HEK293T (cell line): ENCODE measurements at regions not wholly inside any gene's neighbourhood (a gene's known extent, or its start where the extent isn't known, plus 50 kb on each side); places are given as distances from the start of the nearest gene placed in this dataset.

Experiments used
- CTCF ChIA-PET: fragments of 350-600 bp; formaldehyde crosslinking; extraction: SDS; loops from one replicate; lab custom pipeline; 2021; ENCODE audit warnings: antibody characterized with exemption, inconsistent platforms; lab: Yijun Ruan, JAX
- POLR2A ChIA-PET: fragments of 350-600 bp; formaldehyde crosslinking; extraction: SDS; loops from one replicate; lab custom pipeline; 2020; ENCODE audit warnings: antibody characterized with exemption, inconsistent platforms; lab: Yijun Ruan, JAX
- DNase-seq: peaks from one replicate; pipeline ENCODE4 v3.0.0; 2012; ENCODE audit warnings: mixed read lengths; ENCODE audit errors: extremely low spot score
- ARNT ChIP-seq: fragments of 450-650 bp; IDR thresholded peaks from 2 replicates; pipeline ENCODE4 v1.6.1; 2017; ENCODE audit warnings: mild to moderate bottlenecking
- BHLHE40 ChIP-seq: fragments of 450-650 bp; IDR thresholded peaks from 2 replicates; pipeline ENCODE4 v1.6.1; 2016; ENCODE audit warnings: mild to moderate bottlenecking, moderate library complexity, borderline replicate concordance
- CTBP1 ChIP-seq: fragments of 450-650 bp; IDR thresholded peaks from 2 replicates; pipeline ENCODE4 v1.6.1; 2016; ENCODE audit warnings: borderline replicate concordance
- ELF4 ChIP-seq: fragments of 450-650 bp; IDR thresholded peaks from 2 replicates; pipeline ENCODE4 v1.6.1; 2017; ENCODE audit warnings: antibody characterized with exemption
- FOXA1 ChIP-seq: fragments of 450-650 bp; IDR thresholded peaks from 2 replicates; pipeline ENCODE4 v1.6.1; 2016; ENCODE audit warnings: mild to moderate bottlenecking
- FOXK2 ChIP-seq: fragments of 450-650 bp; IDR thresholded peaks from 2 replicates; pipeline ENCODE4 v1.6.1; 2016; ENCODE audit warnings: mild to moderate bottlenecking
- FOXM1 ChIP-seq: fragments of 450-650 bp; IDR thresholded peaks from 2 replicates; pipeline ENCODE4 v1.6.1; 2017; ENCODE audit warnings: mild to moderate bottlenecking, borderline replicate concordance
- HDGF ChIP-seq: fragments of 450-650 bp; IDR thresholded peaks from 2 replicates; pipeline ENCODE4 v1.6.1; 2017; ENCODE audit warnings: antibody characterized with exemption, borderline replicate concordance
- L3MBTL2 ChIP-seq: fragments of 450-650 bp; conservative IDR thresholded peaks from 2 replicates; pipeline ENCODE4 v1.6.1; 2016; ENCODE audit warnings: mild to moderate bottlenecking
- LEF1 ChIP-seq: fragments of 450-650 bp; IDR thresholded peaks from 2 replicates; pipeline ENCODE4 v1.6.1; 2017; ENCODE audit warnings: mild to moderate bottlenecking, borderline replicate concordance
- NFRKB ChIP-seq: fragments of 450-650 bp; IDR thresholded peaks from 2 replicates; pipeline ENCODE4 v1.6.1; 2016; ENCODE audit warnings: mild to moderate bottlenecking, moderate library complexity
- SP1 ChIP-seq: fragments of 450-650 bp; IDR thresholded peaks from 2 replicates; pipeline ENCODE4 v1.6.1; 2017
- SUZ12 ChIP-seq: fragments of 450-650 bp; IDR thresholded peaks from 2 replicates; pipeline ENCODE4 v1.6.1; 2016; ENCODE audit warnings: mild to moderate bottlenecking
- TARDBP ChIP-seq: fragments of 450-650 bp; IDR thresholded peaks from 2 replicates; pipeline ENCODE4 v1.6.1; 2016
- ZNF384 ChIP-seq: fragments of 450-650 bp; IDR thresholded peaks from 2 replicates; pipeline ENCODE4 v1.6.1; 2016
- TF ChIP-seq, protein P1 (sequence below): fragments of 450-650 bp; IDR thresholded peaks from 2 replicates; pipeline ENCODE4 v1.6.1; 2016

DNA sequence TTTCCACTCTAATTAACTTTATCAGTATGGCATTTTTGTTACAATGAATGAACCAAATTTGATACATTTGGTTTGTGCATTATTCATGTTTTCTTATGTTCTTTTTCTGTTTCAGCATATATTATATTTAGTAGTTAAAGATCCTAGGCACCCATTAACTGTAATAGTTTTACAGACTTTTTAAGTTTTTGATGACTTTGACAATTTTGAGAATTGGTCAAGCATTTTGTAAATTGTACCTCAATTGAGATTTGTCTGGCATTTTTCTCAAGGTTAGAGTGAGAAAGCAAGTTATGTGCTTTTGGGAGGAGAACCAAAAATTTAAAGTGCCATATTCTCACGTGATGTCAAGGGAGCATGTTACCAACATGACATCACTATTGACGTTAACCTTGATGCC is 1019.2 kb downstream of the CDH11 start:
- TF ChIP-seq ELF4 (no peak), FOXM1 (no peak), NFRKB (no peak), CTBP1 (no peak), FOXK2 (no peak), ZNF384 (no peak), SUZ12 (no peak), L3MBTL2 (no peak)
- ChIA-PET POLR2A (no interaction called here), CTCF (no interaction called here)
- DNase-seq = no peak

GRCh38 chr16:64098451-64098850 is 1023.4 kb downstream of the CDH11 start:
- ChIA-PET CTCF (no interaction called here), POLR2A (no interaction called here)
- DNase-seq = no peak
- no peak for TF ChIP-seq TARDBP
- TF ChIP-seq LEF1 = no peak
- no peak for TF ChIP-seq FOXM1
- TF ChIP-seq SP1 = no peak
- TF ChIP-seq L3MBTL2 = no peak
- no peak for TF ChIP-seq NFRKB
- TF ChIP-seq ARNT = no peak
- no peak for TF ChIP-seq BHLHE40
- no peak for TF ChIP-seq SUZ12
- TF ChIP-seq CTBP1 = no peak
- no peak for TF ChIP-seq HDGF

- POLR2A ChIA-PET = no interaction called here
- no peak for TF ChIP-seq HDGF
- TF ChIP-seq LEF1 = no peak
- no peak for TF ChIP-seq FOXM1
- TF ChIP-seq BHLHE40 = no peak
- TF ChIP-seq FOXK2 = no peak
- no peak for TF ChIP-seq SUZ12
- TF ChIP-seq ELF4 = no peak
- no peak for TF ChIP-seq CTBP1
- TF ChIP-seq L3MBTL2 = no peak
- no peak for TF ChIP-seq ARNT
- DNase-seq = no peak
- CTCF ChIA-PET = no interaction called here
Observed at GRCh38 chr16:64096689-64097088, 1025.2 kb downstream of the CDH11 start.

- TF ChIP-seq ARNT = no peak
- TF ChIP-seq, protein P1, sequence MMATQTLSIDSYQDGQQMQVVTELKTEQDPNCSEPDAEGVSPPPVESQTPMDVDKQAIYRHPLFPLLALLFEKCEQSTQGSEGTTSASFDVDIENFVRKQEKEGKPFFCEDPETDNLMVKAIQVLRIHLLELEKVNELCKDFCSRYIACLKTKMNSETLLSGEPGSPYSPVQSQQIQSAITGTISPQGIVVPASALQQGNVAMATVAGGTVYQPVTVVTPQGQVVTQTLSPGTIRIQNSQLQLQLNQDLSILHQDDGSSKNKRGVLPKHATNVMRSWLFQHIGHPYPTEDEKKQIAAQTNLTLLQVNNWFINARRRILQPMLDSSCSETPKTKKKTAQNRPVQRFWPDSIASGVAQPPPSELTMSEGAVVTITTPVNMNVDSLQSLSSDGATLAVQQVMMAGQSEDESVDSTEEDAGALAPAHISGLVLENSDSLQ = no peak
- no peak for DNase-seq
- POLR2A ChIA-PET = no interaction called here
- CTCF ChIA-PET = no interaction called here
Observed at GRCh38 chr16:64094992-64095634, 1026.8 kb downstream of the CDH11 start.

- no peak for TF ChIP-seq TARDBP
- no peak for TF ChIP-seq HDGF
- no peak for TF ChIP-seq ZNF384
- TF ChIP-seq FOXK2 = no peak
- no peak for TF ChIP-seq CTBP1
- no peak for TF ChIP-seq SP1
- no peak for TF ChIP-seq ELF4
- no peak for TF ChIP-seq FOXM1
- ChIA-PET CTCF (no interaction called here), POLR2A (no interaction called here)
- no peak for DNase-seq
Observed at GRCh38 chr16:64094181-64094965, 1027.5 kb downstream of the CDH11 start.

GRCh38 chr16:64092271-64092670 is 1029.6 kb downstream of the CDH11 start:
- CTCF ChIA-PET = no interaction called here
- TF ChIP-seq NFRKB (no peak), TARDBP (no peak), SP1 (no peak), LEF1 (no peak), L3MBTL2 (no peak), ARNT (no peak)
- TF ChIP-seq, protein P1 = no peak
- no peak for DNase-seq
- POLR2A ChIA-PET = no interaction called here

DNA sequence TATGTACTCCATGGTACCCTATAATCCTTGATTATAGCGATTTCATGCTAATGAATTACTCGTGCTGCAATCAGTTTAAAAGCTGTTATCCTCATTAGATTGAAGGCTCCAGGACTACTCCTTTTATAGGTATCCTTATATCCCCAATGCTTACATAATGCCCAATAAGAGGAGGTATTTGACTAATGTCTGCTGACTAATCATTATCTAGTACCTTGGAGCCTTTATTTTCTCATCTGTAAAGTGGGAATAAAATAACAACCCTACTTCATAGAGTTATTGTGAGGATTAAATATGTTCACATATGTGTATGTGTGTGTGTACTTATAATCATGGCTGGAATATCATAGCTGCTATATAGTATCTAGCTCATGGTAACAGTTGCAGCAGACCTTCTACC is 1031.5 kb downstream of the CDH11 start:
- TF ChIP-seq FOXK2 (no peak), SP1 (no peak), SUZ12 (no peak), ELF4 (no peak), FOXM1 (no peak), CTBP1 (no peak), HDGF (no peak), LEF1 (no peak), BHLHE40 (no peak), TARDBP (no peak), ARNT (no peak), ZNF384 (no peak), L3MBTL2 (no peak), FOXA1 (no peak), NFRKB (no peak)
- TF ChIP-seq, protein P1 = no peak
- POLR2A ChIA-PET = no interaction called here
- DNase-seq = no peak
- CTCF ChIA-PET = no interaction called here
